Gastroesophageal sphincter (tissue), 4 donors: ENCODE measurements at regions not wholly inside any gene's neighbourhood (a gene's known extent, or its start where the extent isn't known, plus 50 kb on each side); places are given as distances from the start of the nearest gene placed in this dataset.

Experiments used
- ATAC-seq: fragments of 150-250 bp; one replicate; pipeline ENCODE4 v1.9.1; 2016; ENCODE audit warnings: mild to moderate bottlenecking, moderate library complexity
- H3K27ac ChIP-seq, 4 donors: fragments of 200-600 bp; sonication (generic) in 3 of 4; 1 replicate in 3 of 4; 2 replicates in 1 of 4; pipeline ENCODE4 v1.5.1; 2016 to 2019
- H3K27me3 ChIP-seq: fragments of 200-600 bp; sonication (generic); one replicate; pipeline ENCODE4 v1.5.1; 2019
- H3K36me3 ChIP-seq, 2 donors: fragments of 200-600 bp; sonication (generic); one replicate each; pipeline ENCODE4 v1.5.1; 2019; ENCODE audit warnings: control low read depth in 1 of 2
- H3K4me1 ChIP-seq, 3 donors: fragments of 200-600 bp; sonication (generic); 1 replicate in 2 of 3; 2 replicates in 1 of 3; pipeline ENCODE4 v1.5.1; 2016 to 2019; ENCODE audit warnings: control low read depth in 2 of 3
- H3K4me3 ChIP-seq, 2 donors: fragments of 200-600 bp; sonication (generic); one replicate each; pipeline ENCODE4 v1.5.1; 2019; ENCODE audit warnings: mild to moderate bottlenecking in 1 of 2, moderate library complexity in 1 of 2
- H3K9me3 ChIP-seq, 3 donors: fragments of 200-600 bp; sonication (generic); one replicate each; pipeline ENCODE4 v1.5.1; 2017 to 2019; ENCODE audit warnings: control low read depth in 2 of 3
- CTCF ChIP-seq, 4 experiments: fragments of 200-600 bp in 2 of 4; fragments of 450-650 bp in 2 of 4; sonication (generic) in 1 of 4; IDR thresholded peaks; one replicate each; pipeline ENCODE4 v1.5.1; 2017 to 2019; ENCODE audit warnings: antibody characterized with exemption in 4 of 4, mild to moderate bottlenecking in 2 of 4, moderate library complexity in 2 of 4
- EP300 ChIP-seq: sonication (generic); formaldehyde crosslinking; IDR thresholded peaks from one replicate; pipeline ENCODE4 v1.6.1; 2017; ENCODE audit warnings: antibody characterized with exemption, mild to moderate bottlenecking
- POLR2A ChIP-seq, 2 donors: fragments of 450-650 bp; IDR thresholded peaks; one replicate each; pipeline ENCODE4 v1.6.1; 2017; ENCODE audit warnings: antibody characterized with exemption in 2 of 2, mild to moderate bottlenecking in 2 of 2, moderate library complexity in 1 of 2
- POLR2AphosphoS5 ChIP-seq: sonication (generic); formaldehyde crosslinking; IDR thresholded peaks from one replicate; pipeline ENCODE4 v1.6.1; 2017; ENCODE audit warnings: antibody characterized with exemption
- WGBS, 2 donors: methylation state at CpG; one replicate each; pipeline ENCODE4 v1.1.5; 2018; ENCODE audit warnings: low coverage in 1 of 2; 5-methylcytosine and 5-hydroxymethylcytosine counted together

GRCh38 chr11:106619320-106619990 lies 398.8 kb downstream of the GUCY1A2 start:
- H3K4me1 ChIP-seq: no peaks in the 10 kb centered on the region
- WGBS, 2 donors: 35 to 37% methylated on average over 2 of the region's 2 CpGs

GRCh38 chr11:106621484-106621883 lies 396.8 kb downstream of the GUCY1A2 start:
- no peaks in the 10 kb centered on the region for H3K27me3 ChIP-seq
- TF ChIP-seq CTCF (IDR thresholded peaks at IDR 0.05) (no peak), EP300 (no peak), POLR2A (IDR thresholded peaks at IDR 0.05) (no peak), POLR2AphosphoS5 (no peak)
- H3K4me3 ChIP-seq: no peak overlapping the region
- no peaks in the 10 kb centered on the region for H3K9me3 ChIP-seq
- H3K36me3 ChIP-seq: no peaks in the 10 kb centered on the region
- WGBS, 2 donors: 75% methylated on average over 2 to 3 of the region's 3 CpGs
- H3K27ac ChIP-seq: no peak overlapping the region
- H3K4me1 ChIP-seq: no peaks in the 10 kb centered on the region
- ATAC-seq: no peak

More at GRCh38 chr11:106619320-106619990, 398.8 kb downstream of the GUCY1A2 start:
- TF ChIP-seq CTCF (IDR thresholded peaks at IDR 0.05) (no peak), EP300 (no peak), POLR2A (IDR thresholded peaks at IDR 0.05) (no peak)
- Histone ChIP-seq H3K27me3 (no peaks in the 10 kb centered on the region), H3K27ac (no peak overlapping the region), H3K4me3 (no peak overlapping the region), H3K9me3 (no peaks in the 10 kb centered on the region), H3K36me3 (no peaks in the 10 kb centered on the region)
- no peak for ATAC-seq
